GM23248 (cell line): ENCODE measurements at regions not wholly inside any gene's neighbourhood (a gene's known extent, or its start where the extent isn't known, plus 50 kb on each side); places are given as distances from the start of the nearest gene placed in this dataset.

ENCODE experiments used
- DNase-seq: peaks from one replicate; pipeline ENCODE4 v3.0.0-alpha.2; 2015
- H2AFZ ChIP-seq: fragments of 200-600 bp; sonication (generic); 2 replicates; pipeline ENCODE4 v1.6.1; 2016; ENCODE audit warnings: antibody characterized with exemption
- H3F3A ChIP-seq: fragments of 200-600 bp; sonication (generic); 2 replicates; pipeline ENCODE4 v1.6.1; 2016; ENCODE audit warnings: mild to moderate bottlenecking, antibody characterized with exemption, mixed run types; ENCODE audit not compliant: insufficient read depth
- H3K27ac ChIP-seq: fragments of 200-600 bp; sonication (generic); 2 replicates; pipeline ENCODE4 v1.5.1; 2016; ENCODE audit warnings: mild to moderate bottlenecking
- H3K27me3 ChIP-seq: fragments of 200-600 bp; sonication (generic); replicated peaks from 2 replicates; pipeline ENCODE4 v1.6.1; 2016; ENCODE audit warnings: mild to moderate bottlenecking; ENCODE audit not compliant: insufficient read depth
- H3K36me3 ChIP-seq: fragments of 200-600 bp; sonication (generic); 2 replicates; pipeline ENCODE4 v1.6.1; 2016; ENCODE audit warnings: low read depth, mild to moderate bottlenecking
- H3K4me1 ChIP-seq: fragments of 200-600 bp; sonication (generic); 2 replicates; pipeline ENCODE4 v1.6.1; 2016; ENCODE audit warnings: mild to moderate bottlenecking; ENCODE audit not compliant: insufficient read depth
- H3K4me2 ChIP-seq: fragments of 200-600 bp; sonication (generic); one replicate; pipeline ENCODE4 v1.6.1; 2016; ENCODE audit warnings: mild to moderate bottlenecking; ENCODE audit not compliant: unreplicated experiment
- H3K4me3 ChIP-seq: fragments of 200-600 bp; sonication (generic); 2 replicates; pipeline ENCODE4 v1.5.1; 2016; ENCODE audit warnings: mild to moderate bottlenecking
- H3K79me2 ChIP-seq: fragments of 200-600 bp; sonication (generic); 2 replicates; pipeline ENCODE4 v1.6.1; 2016; ENCODE audit warnings: mild to moderate bottlenecking; ENCODE audit not compliant: insufficient read depth
- H3K9ac ChIP-seq: fragments of 200-600 bp; sonication (generic); 2 replicates; pipeline ENCODE4 v1.6.1; 2016; ENCODE audit warnings: mild to moderate bottlenecking
- H3K9me2 ChIP-seq: fragments of 200-600 bp; sonication (generic); 2 replicates; pipeline ENCODE4 v1.6.1; 2016; ENCODE audit warnings: mixed run types, mild to moderate bottlenecking, moderate library complexity; ENCODE audit not compliant: insufficient read depth
- H3K9me3 ChIP-seq: fragments of 200-600 bp; sonication (generic); one replicate; pipeline ENCODE4 v1.6.1; 2017; ENCODE audit warnings: low read depth
- H4K20me1 ChIP-seq: fragments of 200-600 bp; sonication (generic); 2 replicates; pipeline ENCODE4 v1.6.0; 2016; ENCODE audit not compliant: insufficient read depth
- EZH2 ChIP-seq: fragments of 200-600 bp; sonication (generic); IDR thresholded peaks from 2 replicates; pipeline ENCODE4 v1.6.1; 2018; ENCODE audit warnings: antibody characterized with exemption, mild to moderate bottlenecking; ENCODE audit not compliant: insufficient read depth, poor library complexity, severe bottlenecking
- EZH2phosphoT487 ChIP-seq: fragments of 200-600 bp; sonication (generic); IDR thresholded peaks from 2 replicates; pipeline ENCODE4 v1.6.1; 2018; ENCODE audit warnings: antibody characterized with exemption, moderate library complexity, mild to moderate bottlenecking, low read depth; ENCODE audit not compliant: insufficient read depth
- WGBS, 2 experiments: methylation state at CpG; one replicate each; pipeline ENCODE4 v1.1.6; 2015 to 2017; ENCODE audit warnings: low lambda C conversion rate in 2 of 2, low coverage in 1 of 2; ENCODE audit errors: missing lambda C conversion rate in 2 of 2; 5-methylcytosine and 5-hydroxymethylcytosine counted together
- in situ Hi-C: fragments of 300-500 bp; cut with MboI; formaldehyde crosslinking; loops from 2 replicates; pipeline ENCODE4 v1.15.0; 2020

DNA sequence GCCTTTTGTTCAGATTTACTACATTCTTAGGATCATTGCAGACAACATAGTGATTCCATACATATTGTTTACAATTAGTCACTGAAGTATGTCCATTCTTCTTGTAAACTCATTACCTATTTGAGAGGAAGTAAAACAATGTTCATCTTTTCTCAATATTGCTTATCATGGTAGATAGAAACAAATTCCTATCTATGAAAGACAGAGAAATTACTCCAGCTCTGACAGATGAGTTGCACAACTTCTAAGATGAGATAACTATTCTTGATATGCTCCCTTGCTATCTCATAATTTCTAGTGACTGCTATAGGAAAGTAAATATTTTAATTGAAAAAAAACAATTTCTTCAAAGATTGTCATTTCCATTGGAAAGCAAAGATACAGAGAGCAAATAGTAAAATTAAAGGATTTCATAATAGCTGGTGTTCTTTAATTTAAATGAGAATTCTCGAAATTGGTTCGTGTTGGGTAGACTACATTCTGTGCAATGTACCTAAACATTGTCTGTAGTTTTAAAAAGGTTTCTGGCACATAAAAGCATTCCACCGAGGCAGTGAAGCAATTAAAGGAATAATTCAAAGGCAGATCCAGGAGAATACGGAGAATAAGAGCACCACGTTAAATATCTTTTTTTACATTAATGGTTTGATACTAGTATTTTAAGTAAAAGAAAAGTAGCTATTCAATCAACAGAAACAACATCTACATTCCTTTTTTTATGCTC lies 1029.1 kb upstream of the ACO1 start:
- Histone ChIP-seq H3F3A (no peaks in the 10 kb centered on the region), H3K79me2 (no peaks in the 10 kb centered on the region), H4K20me1 (no peaks in the 10 kb centered on the region), H3K9me2 (no peaks in the 10 kb centered on the region), H3K9ac (no peak overlapping the region), H3K9me3 (no peaks in the 10 kb centered on the region), H3K27ac (no peak overlapping the region), H3K4me1 (no peaks in the 10 kb centered on the region), H3K27me3 (no peaks in the 10 kb centered on the region), H2AFZ (no peak overlapping the region), H3K4me3 (no peak overlapping the region), H3K36me3 (no peaks in the 10 kb centered on the region), H3K4me2 (no peak overlapping the region)
- in situ Hi-C loops: no loop called here
- TF ChIP-seq EZH2 (no peak), EZH2phosphoT487 (no peak)
- WGBS, 2 experiments: 45 to 53% methylated on average over 5 of the region's 5 CpGs
- DNase-seq: no peak

DNA sequence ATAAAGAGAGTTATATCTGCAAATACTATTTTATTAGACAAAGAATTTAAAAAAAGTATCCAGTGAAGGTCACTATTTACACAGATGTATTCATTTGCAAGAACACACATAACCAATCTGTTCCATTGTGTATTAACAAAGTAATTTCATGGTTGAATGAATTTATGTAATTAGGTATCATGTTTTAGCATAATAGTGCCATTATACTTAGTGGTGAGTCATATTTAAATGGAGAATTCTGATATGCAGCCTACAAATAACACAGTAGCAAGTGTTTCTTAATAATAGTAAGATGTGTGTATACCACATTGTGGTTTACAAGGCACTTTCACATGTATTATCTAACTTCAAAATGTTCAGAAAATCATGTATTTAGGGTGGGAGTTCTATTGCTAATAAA lies 1028.5 kb upstream of the ACO1 start:
- Histone ChIP-seq H3K9me2 (no peaks in the 10 kb centered on the region), H4K20me1 (no peaks in the 10 kb centered on the region), H3K36me3 (no peaks in the 10 kb centered on the region), H3K9me3 (no peaks in the 10 kb centered on the region), H3K27me3 (no peaks in the 10 kb centered on the region), H3F3A (no peaks in the 10 kb centered on the region), H3K4me1 (no peaks in the 10 kb centered on the region), H3K9ac (no peak overlapping the region), H3K27ac (no peak overlapping the region), H3K4me2 (no peak overlapping the region), H3K79me2 (no peaks in the 10 kb centered on the region), H2AFZ (no peak overlapping the region), H3K4me3 (no peak overlapping the region)
- in situ Hi-C loops: no loop called here
- TF ChIP-seq EZH2 (no peak), EZH2phosphoT487 (no peak)
- DNase-seq: no peak

DNA sequence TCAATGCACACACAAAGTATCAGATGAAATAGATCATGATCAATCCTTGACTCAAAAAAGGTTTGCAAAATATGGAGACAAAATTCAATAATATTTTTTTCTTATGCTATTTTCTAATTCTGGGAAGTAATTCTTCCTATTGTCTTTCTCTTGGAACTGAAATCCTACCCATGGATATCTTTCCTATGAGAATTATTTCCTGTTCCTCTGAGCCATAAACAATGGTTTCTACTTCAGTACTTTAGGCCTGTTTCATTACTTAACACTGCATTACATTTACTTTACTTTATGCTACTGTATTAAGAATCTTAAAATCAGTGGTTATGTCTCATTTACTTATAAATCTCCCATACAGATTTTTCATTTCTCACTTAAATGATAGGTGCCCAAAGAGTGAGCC lies 1025.4 kb upstream of the ACO1 start:
- Histone ChIP-seq H3K4me3 (no peak overlapping the region), H3K9me2 (no peaks in the 10 kb centered on the region), H3K4me1 (no peaks in the 10 kb centered on the region), H3F3A (no peaks in the 10 kb centered on the region), H3K9ac (no peak overlapping the region), H3K36me3 (no peaks in the 10 kb centered on the region), H4K20me1 (no peaks in the 10 kb centered on the region), H3K27ac (no peak overlapping the region), H3K9me3 (no peaks in the 10 kb centered on the region), H3K79me2 (no peaks in the 10 kb centered on the region), H3K27me3 (no peaks in the 10 kb centered on the region), H3K4me2 (no peak overlapping the region), H2AFZ (no peak overlapping the region)
- TF ChIP-seq EZH2phosphoT487 (no peak), EZH2 (no peak)
- in situ Hi-C loops: no loop called here
- no peak for DNase-seq

DNA sequence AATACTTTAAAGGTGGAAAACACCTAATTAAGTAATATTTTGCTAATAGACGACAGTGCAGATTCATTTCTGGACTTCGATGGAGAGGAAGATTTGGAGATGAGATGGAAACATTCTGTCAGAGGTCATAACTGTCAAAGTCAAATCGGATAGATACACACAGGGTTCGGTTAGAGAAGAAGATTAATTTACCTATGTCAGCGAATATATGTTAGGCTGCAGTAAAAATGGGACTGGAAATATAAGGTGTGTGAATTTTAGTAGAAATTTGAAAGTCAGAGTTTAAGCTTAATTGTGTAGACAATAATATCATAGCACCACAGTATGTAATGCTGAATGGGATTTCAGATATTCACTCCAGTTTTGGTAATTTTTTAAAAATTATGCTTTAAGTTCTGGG lies 1020.3 kb upstream of the ACO1 start:
- no peak for DNase-seq
- TF ChIP-seq EZH2phosphoT487: no peak
- TF ChIP-seq EZH2: no peak
- H2AFZ ChIP-seq: no peak overlapping the region
- H4K20me1 ChIP-seq: no peaks in the 10 kb centered on the region
- 39 to 41% methylated on average over 5 of the region's 5 CpGs for WGBS, 2 experiments
- H3K27ac ChIP-seq: no peak overlapping the region
- no peaks in the 10 kb centered on the region for H3K9me2 ChIP-seq
- no peaks in the 10 kb centered on the region for H3F3A ChIP-seq
- H3K9me3 ChIP-seq: no peaks in the 10 kb centered on the region
- H3K9ac ChIP-seq: no peak overlapping the region
- no peaks in the 10 kb centered on the region for H3K36me3 ChIP-seq
- H3K4me2 ChIP-seq: no peak overlapping the region
- H3K27me3 ChIP-seq: no peaks in the 10 kb centered on the region
- no peak overlapping the region for H3K4me3 ChIP-seq
- no peaks in the 10 kb centered on the region for H3K79me2 ChIP-seq
- no peaks in the 10 kb centered on the region for H3K4me1 ChIP-seq
- in situ Hi-C loops: no loop called here
